Urothelium cell line (cell line): ENCODE measurements at regions not wholly inside any gene's neighbourhood (a gene's known extent, or its start where the extent isn't known, plus 50 kb on each side); places are given as distances from the start of the nearest gene placed in this dataset.

ENCODE experiments used
- DNase-seq: peaks from one replicate; pipeline ENCODE4 v3.0.0; 2011; ENCODE audit warnings: low spot score, mixed read lengths
- FAIRE-seq: peaks from 2 replicates; lab custom pipeline; 2011; peaks lifted over from hg19 to GRCh38; lab: Jason Lieb, UNC

DNA sequence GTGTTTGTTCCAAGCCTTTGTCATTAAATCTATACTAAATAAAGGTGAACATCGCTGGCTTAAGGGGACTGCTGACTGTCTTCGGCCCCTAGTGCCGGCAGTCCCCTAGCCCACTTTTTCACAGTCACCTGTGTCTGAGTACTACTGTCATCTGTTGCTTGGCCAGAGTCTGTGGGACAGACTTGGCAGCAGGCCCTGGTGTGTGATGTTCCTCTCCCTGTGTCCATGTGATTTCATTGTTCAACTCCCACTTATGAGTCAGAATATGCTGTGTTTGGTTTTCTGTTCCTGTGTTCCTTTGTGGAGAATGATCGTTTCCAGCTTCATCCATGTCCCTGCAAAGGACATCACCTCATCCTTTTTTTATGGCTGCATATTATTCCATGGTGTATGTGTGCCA is 133.4 kb downstream of the HAO1 start:
- no peak for FAIRE-seq
- peak; percentile 8 for DNase-seq

DNA sequence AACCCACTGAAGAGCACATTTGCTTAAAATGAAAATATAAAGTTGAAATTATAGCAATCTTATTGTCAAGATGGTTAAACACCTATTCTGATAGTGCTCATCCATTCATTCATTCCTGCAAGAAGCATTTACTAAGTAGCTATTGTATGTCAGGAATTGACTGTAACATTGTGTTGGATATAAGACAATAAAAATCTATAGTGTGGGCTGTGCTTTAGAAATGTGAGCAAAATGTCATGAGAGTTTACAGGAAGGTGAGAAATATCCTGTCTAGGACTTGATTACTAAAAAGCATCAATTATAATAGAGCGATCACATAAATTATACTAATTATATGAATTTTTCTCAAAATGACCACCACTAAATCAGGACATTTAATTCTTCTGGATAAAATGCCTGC is 123.0 kb downstream of the HAO1 start:
- no peak for DNase-seq
- FAIRE-seq: no peak

DNA sequence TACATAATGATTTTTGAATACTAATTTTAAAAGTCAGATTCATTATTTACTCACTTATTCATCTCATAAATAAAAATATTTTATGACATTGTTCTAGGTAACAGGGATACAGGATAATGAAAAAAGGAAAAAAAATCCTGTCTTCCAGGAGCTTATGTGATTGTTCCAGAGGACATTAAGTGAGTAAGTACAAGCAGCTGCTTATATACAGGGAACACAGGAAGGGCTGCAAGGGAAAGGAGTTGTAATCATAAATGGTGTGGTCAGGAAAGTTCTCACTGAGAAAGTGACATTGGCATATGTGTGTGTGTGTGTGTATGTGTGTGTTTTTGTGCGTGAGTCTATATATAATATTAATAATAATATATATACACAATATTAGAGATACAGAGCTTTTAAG is 121.8 kb downstream of the HAO1 start:
- no peak for FAIRE-seq
- no peak for DNase-seq

DNA sequence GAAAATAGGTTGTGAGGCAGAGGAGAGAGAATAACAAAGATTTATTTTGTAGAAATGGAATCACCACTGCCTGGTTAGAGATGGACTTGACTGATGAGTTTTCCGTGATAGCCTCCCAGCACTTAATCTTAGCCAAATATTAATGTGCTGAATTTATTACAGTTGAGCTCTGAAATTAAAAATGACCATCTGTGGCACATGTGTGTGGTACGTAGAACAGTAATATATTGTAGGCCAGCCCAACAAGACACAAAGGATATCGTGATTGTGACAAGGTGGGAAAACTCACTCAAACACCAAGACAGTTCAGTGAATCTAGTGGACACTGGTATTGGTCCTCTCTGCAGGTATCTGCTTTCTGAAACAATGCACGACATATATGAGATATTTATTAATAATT is 119.4 kb downstream of the HAO1 start:
- no peak for FAIRE-seq
- DNase-seq: no peak

DNA sequence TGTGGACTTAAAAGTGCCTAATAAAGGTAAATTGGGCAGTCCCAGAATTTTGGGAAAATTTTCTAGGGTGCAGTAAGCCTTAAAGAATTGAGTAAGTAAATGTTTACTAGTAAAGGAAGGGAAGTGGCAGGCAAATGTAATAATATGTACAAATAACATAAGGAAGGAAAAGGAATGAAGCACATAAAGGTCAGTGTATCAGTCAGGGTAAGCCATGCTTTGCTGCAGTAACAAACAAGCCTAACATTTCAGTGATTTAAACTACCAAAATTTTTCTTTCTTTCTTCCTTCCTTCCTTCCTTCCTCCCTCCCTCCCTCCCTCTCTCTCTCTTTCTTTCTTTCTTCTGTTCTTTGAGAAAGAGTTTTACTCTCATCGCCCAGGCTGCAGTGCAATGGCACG is 117.5 kb downstream of the HAO1 start:
- FAIRE-seq (no peak), DNase-seq (no peak)

DNA sequence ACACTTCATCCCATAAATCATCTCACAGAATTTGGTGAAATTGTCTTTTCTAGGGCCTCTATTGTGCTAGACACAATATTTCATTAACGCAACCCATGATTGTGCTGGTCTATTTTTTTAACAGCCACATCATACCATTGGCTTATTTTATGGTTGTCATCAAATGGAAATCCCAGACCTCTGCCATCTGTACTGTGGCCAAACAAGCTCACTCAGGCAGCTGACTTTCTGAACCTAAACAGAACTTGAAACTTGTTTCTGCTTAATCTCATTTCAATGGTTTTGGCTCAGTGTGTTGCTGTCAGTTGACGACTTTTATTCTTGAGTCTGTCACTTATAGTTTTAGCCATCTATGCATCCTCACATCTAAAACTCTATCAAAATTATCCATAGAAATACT is 111.8 kb downstream of the HAO1 start:
- FAIRE-seq: no peak
- DNase-seq: no peak

DNA sequence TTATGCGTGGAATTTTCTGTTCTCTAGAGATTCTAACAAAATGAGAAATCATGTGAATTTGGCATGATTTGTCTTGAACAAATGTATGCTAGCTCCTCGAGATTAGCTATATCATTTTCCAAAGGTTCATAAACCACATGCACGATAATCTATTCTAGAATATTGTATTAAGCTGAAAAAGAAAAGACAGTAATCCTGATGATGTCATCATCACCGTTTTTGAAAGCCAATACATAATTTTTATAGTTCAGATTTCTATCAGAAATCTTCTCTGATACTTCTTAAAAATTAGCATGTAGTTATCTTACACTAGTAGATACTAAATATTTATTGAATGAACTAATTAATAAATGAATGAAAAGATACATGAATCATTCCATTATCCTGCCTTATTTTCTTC is 111.2 kb downstream of the HAO1 start:
- no peak for FAIRE-seq
- no peak for DNase-seq

DNA sequence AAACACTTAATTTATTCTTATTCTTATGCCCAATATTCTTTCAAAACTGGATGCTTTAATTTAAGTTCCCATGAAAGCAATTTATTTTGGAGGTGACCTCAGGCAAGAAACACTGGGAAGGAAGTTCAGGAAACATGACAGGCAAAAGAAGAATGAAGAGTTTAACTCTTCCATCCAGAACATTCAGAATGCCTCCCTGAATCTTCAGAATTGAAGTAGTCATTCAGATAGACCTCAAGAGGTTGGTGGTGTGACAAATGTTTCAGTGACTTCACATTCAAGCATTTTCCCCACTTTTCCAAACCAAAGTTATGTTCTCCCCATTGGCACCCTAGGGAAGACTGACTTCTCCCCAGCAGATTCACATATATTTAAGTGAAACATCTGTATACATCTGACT is 110.5 kb downstream of the HAO1 start:
- FAIRE-seq (no peak), DNase-seq (no peak)
